A549 (cell line): ENCODE measurements at regions not wholly inside any gene's neighbourhood (a gene's known extent, or its start where the extent isn't known, plus 50 kb on each side); places are given as distances from the start of the nearest gene placed in this dataset.

ENCODE experiments used
- CTCF ChIP-seq: fragments of >200 bp; sonication (Bioruptor Twin); formaldehyde crosslinking; IDR thresholded peaks from 3 replicates; pipeline ENCODE4 v1.5.1; 2016
- MAFK ChIP-seq: fragments of 450-650 bp; IDR thresholded peaks from 2 replicates; pipeline ENCODE4 v1.6.1; 2014; ENCODE audit not compliant: partially characterized antibody
- POLR2A ChIP-seq: IDR thresholded peaks from 2 replicates; pipeline ENCODE4 v1.6.1; 2012; ENCODE audit warnings: mild to moderate bottlenecking, low read length

- TF ChIP-seq CTCF, result no peak
- no peak for TF ChIP-seq POLR2A
- no peak for TF ChIP-seq MAFK
Observed at GRCh38 chr11:27968461-27968860, 139.5 kb downstream of the KIF18A start.
